Activated CD4-positive, alpha-beta T cell treated with anti-CD3 and anti-CD28 coated beads, Interleukin-2, Interleukin-4, amounts not matched to agents 100 ng/mL and 50 ng/mL, durations not matched to agents 16 hours and 8 hours (primary cell): ENCODE measurements at regions not wholly inside any gene's neighbourhood (a gene's known extent, or its start where the extent isn't known, plus 50 kb on each side); places are given as distances from the start of the nearest gene placed in this dataset.
A peak's percentile ranks its signal among the peaks of the same experiment; 100 is the strongest.
"Not testable (repeated sequence)": the region's sequence is repeated elsewhere in the genome, so short reads cannot be mapped to it uniquely, and the experiment has no call there.

ENCODE experiments used
- DNase-seq: peaks from one replicate; pipeline ENCODE4 v3.0.0-alpha.2; 2020; ENCODE audit warnings: low spot score

DNA sequence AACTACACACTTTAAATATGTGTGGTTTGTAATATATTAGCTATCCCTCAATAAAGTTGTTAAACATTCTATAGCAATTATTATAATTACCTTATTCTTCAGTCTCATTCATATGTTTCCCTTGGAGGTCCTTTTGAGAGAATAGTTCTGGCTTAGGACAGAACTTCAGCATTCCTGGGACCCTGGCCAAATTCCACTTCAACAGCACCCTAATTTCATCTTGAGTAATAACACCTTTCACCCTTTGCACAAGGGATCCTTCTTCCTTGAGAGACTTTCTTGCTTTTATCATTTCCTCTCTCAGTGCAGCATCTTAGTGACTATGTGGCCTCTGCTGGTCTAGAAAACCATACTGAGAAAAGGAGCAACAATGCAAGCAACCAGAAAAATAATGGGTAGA, 255.9 kb downstream of the C11orf87 start:
- no peak for DNase-seq

DNA sequence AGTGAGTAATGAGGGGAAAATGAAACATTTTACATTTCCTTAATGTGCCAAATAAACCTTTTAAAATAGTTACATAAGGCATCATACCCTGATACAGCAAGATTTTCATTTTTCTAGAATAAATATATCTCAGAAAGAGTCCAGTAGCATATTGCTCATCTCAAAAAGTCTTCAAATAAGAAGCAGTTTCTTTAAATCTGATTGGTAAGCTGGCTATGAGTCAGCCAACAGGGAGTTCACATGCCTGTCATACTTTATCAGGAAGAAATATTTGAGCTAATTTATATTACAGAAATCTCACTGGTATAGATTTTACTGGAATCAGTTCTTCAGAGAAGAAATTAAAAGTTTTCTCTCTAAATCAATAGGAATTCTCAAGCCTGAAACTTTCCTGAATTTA, 258.1 kb downstream of the C11orf87 start:
- DNase-seq: no peak

DNA sequence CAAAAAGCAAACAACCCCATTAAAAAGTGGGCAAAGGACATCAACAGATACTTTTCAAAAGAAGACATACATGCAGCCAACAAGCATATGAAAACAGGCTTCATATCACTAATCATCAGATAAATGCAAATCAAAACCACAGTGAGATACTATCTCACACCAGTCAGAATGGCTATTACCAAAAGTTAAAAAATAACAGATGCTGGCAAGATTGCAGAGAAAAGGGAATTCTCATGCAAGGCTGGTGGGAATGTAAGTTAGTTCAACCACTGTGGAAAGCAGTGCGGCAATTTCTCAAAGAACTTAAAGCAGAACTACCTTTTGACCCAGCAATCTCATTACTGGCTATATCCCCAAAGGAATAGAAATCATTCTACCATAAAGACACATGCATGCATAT, 260.8 kb downstream of the C11orf87 start:
- not testable (repeated sequence) for DNase-seq

DNA sequence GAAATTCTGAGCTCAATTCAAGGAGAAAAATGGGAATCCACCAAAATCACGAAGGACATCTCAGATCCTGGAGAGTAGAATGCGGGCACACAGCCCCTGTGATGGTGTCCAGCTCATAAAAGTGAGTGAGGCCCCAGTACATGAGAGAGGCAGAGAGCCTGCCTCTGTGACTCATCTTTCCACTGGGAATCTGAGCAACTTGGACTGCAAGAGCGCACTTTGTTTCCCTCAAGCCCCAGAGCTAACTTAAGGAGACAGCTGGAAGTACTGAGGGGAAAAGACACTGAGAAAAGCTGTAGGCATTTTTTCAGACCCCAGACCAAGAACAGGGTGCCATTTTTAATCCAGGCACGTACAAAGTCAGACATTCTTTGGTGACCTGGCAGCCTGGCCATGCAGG, 273.7 kb downstream of the C11orf87 start:
- no peak for DNase-seq

DNA sequence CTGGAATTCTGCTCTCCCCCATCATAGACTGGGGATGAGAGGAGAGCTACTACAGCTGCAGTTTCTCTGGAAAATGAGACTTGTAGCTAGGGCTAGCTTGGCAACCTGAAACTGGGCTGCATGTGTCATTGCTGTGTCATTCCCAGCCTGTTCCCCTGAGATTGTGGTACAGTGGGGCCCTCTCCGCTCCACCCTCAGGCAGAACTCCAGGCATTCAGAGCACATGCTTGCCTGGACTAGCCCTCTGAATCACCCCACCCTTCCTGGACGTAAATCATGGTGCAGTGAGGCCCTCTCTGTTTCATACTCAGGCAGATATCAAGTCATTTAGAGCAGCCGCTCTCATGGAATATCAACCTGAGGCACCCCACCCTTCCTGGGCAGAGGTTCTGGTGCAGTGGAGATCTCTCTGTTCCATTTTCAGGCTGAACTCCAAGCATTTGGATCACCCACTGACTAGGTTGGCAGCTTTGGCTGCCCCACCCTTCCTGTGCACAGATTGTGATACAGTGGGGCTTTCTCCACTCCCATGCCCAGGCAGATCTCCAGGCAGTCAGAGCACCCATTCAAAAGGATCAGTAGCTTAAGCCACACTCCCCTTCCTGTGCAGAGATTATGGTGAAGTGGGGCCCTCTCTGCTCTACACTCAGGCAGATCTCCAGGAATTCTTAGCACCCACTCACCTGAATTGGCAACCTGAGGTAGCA, 274.4 kb downstream of the C11orf87 start:
- no peak for DNase-seq

DNA sequence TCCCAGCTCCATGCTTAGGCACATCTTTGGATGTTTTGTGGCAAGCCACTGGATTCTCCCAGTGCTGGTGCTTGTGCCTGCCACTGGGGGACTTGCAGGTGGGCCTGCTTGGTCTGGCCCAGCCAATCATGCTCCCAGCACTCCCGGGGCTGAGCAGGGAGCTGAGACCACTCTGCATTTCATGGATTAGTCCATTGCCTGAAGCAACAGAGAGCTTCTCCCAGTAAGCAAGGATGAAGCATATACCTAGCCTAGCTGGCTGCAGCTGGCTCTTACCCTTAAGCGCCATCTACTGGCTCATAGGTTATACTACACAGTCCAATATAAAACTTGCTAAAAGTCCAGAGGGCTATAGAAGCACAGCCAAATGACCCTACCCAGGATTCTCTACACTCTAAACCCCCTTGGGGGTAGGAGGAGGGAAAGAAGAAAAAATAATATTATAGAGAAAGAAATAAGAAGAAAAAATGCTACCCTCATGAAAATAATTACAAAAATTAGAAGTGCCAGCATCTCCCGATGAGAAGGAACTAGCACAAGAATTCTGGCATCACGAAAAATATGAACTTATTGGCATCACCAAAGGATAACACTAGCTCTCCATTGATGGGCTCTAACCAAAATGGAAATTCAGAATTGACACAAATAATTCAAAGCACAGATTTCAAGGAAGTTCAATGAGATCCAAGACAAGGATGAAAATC, 275.3 kb downstream of the C11orf87 start:
- peak; percentile 39 for DNase-seq

DNA sequence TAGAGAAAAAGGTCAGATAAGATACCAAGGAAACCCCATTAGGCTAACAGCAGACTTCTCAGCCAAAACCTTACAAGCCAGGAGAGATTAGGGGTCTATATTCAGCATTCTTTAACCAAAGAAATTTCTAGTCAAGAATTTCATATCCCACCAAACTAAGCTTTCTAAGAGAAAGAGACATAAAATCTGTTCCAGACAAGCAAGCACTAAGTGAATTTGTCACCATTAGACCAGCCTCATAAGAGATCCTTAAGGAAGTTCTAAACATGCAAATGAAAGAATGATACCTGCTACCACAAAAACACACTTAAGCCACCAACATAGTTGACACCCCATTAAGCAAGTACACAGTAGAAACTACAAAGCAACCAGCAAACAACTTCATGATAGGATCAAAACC, 276.2 kb downstream of the C11orf87 start:
- DNase-seq: no peak

DNA sequence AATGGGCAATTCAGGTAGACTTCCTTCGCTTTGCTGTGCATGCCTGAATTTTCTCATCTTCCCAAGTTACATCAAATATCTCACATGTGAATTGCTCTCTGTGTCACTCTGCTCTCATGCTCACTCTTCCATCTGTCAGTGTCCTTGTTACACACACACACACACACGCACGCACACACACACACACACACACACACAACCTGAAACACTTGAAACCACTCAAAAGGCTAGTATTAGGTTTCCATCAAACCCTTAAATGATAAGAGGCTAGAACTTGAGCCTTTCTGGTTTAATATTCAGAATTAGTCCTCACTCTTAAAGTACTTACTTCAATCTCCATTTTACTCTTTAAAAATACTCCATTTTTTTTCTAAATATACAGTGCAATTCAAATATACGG, 282.4 kb downstream of the C11orf87 start:
- DNase-seq: no peak

DNA sequence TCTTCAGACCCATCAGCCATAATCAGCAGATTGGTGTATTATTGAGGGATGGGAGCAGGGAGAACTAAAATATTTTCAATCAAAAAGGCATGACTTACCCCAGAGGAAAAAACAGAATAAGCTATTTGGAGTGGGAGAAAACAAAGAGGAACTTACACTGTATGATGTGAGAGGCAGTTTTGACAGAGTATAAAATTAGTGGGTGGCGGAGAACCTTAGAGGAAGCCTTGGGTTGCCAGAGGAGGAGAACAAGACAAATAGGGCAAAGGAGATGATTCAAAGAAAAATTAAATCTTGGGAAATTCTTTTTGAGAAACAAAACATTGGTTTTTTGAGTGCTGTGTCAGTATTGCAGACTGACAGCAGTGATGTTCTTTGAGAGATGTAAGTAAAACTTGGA, 285.0 kb downstream of the C11orf87 start:
- DNase-seq: no peak

DNA sequence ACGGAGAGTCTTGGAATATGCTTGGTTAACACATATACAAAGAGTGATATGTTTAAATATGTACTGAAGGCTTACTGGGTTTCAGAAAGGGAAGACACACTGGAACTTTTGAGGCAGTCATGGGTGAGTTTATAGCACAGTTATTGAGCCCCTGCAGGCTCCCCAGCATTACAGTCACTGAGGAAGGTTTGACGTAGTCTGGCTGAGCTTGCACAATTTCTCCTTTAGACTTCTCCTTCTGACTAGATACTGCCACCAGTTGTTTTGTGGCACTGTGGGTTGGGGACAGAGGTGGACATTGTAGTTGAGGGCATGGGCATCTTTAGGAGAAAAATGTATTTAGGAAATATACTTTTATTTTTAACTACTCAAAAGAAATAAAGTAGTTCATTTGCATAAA, 285.4 kb downstream of the C11orf87 start:
- DNase-seq: no peak

DNA sequence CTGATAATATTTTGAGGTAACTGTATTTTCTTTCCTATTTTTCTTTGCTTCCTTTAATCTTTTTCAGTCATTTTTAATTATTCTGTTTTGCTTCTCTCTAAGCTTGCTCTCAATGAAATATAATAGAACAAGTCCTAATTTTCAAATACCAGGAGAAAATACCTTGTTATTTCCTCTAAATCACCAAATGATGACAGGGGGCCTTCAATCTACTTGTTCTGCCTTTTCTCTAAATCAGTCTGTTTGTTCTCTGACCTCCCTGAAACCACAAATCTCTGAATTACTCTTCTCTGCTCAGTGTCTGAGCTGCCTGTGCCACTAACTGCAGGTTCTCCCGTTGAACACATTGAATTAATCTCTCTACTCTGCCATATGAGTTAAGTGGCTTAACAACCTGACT, 286.2 kb downstream of the C11orf87 start:
- DNase-seq: no peak

DNA sequence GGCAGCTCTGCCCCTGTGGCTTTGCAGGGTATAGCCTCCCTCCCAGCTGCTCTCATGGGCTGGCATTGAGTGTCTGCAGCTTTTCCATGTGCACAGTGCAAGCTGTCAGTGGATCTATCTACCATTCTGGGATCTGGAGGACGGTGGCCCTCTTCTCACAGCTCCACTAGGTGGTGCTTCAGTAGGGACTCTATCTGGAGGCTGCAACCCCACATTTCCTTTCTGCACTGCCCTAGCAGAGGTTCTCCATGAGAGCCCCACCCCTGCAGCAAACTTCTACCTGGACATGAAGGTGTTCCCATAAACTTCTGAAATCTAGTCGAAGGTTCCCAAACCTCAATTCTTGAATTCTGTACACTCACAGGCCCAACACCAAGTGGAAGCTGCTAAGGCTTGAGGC, 292.5 kb downstream of the C11orf87 start:
- DNase-seq: not testable (repeated sequence)

DNA sequence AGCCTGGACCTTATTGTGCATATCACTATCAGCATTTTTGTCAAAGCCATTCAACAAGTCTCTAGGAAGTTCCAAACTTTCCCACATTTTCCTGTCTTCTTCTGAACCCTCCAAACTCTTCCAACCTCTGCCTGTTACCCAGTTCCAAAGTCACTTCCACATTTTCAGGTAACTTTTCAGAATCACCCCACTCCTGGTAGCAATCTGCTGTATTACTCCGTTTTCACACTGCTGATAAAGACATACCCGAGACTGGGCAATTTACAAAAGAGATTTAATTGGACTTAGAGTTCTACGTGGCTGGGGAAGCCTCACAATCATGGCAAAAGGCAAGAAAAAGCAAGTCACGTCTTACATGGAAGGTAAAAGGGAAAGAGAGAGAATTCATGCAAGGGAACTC, 293.4 kb downstream of the C11orf87 start:
- DNase-seq: not testable (repeated sequence)

DNA sequence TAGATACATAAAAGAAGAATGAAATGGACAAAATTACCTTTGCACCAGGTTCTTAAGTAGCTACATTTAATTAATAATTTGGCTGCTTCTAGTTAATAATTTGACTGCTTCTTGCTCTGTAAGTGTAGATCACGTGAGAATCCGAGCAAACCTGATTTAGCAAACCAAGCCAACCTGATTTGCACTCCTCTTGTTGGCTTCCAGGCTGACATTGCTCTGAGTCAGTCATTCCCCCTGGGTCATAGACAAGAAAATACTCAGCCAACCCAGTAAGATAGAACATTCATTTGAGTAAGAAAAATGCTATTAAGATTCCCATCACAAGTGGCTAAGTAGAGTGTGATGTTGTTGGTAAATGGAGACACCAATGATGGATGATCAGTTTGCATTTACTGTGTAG, 304.1 kb downstream of the C11orf87 start:
- no peak for DNase-seq

DNA sequence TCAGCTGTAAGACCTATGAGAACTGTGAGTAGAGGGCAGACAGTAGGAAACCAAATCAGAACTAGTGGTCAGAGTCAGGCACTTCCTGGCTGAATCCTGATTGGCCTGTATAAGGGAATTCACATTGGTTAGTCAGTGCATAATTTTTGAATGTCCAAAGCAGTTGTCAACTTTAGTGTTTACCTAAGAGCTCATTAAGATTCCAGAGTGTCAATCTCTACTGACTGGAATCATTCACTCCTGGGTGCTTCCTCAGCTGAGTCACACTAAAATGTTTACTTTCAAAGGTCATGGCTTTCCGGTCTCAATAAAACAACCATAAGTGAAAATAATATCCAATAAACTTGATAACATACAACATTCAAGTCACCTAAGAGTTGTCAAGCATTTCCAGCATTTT, 306.1 kb downstream of the C11orf87 start:
- no peak for DNase-seq

DNA sequence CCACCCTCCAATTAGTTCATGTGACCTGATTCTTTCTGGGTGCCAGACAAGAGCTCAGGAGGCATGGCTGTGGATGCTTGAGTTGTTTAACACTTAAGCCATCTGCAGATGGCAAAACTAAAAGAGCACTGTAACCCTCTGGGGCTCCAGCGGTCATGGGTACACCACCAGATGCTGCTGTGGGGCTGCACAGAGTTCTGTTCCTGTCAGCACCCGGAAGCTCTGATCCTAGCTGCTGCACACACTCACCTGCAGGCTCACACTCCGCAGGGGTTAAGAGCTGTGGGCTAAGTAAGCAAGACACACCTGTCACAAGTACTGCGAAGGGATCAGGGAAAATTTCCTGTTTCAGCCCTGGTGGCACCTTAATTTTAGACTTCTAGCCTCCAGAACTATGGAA, 307.8 kb downstream of the C11orf87 start:
- DNase-seq: no peak

DNA sequence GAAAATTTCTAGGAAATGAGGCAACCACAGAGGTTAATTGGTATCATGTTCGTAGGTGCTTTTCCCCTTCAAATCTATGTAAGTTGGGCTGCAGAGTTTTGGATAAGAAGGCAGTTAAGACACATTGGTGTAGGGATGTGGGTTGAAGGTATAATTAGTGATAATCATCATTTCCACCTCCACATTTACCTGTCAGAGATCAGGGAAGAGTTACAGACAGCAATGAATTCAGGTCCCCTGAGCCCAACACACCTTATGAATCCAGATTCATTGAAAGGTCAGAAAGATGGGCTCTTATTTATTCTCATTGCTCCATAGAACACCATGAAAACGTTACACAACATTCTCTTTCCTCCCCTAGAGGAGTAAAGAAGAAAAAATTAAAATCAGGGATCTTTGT, 308.7 kb downstream of the C11orf87 start:
- DNase-seq: no peak

DNA sequence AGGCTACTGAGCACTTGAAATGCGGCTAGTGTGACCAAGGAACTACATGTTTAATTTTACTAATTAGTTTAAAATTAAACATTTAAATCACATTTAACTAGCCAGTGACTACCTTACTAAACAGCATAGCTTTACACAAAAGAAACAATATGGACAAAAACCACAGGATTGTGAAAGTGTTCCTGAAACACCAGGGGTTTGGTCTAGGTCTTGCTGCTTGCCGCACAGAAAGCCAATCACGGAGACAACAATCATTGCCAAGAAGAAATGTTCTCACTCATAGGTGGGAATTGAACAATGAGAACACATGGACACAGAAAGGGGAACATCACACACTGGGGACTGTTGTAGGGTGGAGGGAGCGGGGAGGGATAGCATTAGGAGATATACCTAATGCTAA, 309.5 kb downstream of the C11orf87 start:
- no peak for DNase-seq

DNA sequence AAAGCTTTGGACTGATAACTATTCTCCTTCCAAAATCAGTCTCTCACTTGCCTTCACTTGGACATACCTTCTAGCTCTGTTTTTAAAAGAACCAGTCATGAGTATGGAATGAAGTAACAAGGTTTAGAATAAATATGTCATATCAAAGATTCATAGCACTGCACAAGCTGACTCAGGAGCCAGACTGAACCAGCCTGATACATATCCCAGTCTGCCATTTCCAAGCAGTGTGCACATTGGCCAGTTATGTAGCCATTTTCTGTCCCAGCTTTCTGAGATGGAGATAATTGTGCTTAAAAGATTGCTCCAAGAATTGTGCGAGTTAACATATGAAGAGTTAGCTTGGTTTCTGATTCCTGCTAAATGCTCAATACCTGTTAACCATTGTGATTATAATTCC, 311.3 kb downstream of the C11orf87 start:
- DNase-seq: no peak

DNA sequence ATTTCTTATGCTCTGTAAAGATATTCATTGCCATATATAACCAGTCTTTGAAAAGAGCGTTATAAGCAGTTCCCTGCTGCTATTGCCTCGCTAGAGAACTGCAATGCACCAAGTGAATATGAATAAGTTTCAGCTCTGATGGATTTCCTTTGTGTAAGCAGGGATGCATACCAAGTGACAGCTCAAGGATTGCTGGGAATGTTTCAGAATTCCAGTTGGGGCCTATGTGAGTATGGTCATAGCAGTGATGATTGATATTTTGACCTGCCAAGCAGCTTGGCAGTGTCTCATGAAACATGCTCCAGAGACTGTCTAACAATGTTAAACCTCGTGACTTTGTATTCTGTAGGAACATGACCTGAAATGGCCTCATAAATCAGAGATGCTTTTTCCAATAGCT, 312.6 kb downstream of the C11orf87 start:
- no peak for DNase-seq

DNA sequence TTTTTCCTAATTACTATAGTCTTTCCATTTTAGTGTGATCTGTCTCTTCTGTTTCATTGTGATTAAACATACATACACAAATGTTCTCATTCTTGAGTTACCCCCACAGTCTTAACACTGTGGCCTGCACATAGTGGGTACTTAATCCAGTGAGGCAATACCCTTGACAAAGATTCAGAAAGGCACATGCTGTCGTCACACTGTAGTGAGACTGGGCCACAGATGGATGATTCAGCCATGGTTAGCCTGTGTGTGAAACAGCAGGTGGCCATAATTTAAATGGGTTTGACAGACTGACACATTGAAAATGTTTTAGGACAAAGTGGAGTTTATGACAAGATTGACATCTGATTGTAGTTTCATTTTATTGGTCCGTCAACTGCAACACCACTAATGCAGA, 313.1 kb downstream of the C11orf87 start:
- DNase-seq: no peak

DNA sequence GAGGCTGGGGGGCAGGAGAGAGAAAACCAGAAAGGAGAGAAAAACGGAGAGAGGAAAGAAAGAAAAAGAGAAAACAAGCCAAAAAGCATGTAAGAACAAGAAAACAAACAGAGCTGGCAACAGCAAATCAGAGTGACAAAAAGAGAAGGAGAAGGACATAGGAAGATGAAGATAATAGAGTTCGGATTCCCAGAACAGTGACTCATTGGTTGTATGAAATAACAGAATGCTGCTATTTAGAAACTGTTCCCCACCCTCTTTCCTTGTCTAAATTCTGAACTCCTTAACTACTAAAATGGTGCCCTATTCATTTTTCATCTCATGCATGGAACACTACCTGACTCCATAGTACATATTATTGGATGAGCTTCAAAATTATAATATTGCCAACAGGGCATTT, 317.4 kb downstream of the C11orf87 start:
- DNase-seq: no peak

DNA sequence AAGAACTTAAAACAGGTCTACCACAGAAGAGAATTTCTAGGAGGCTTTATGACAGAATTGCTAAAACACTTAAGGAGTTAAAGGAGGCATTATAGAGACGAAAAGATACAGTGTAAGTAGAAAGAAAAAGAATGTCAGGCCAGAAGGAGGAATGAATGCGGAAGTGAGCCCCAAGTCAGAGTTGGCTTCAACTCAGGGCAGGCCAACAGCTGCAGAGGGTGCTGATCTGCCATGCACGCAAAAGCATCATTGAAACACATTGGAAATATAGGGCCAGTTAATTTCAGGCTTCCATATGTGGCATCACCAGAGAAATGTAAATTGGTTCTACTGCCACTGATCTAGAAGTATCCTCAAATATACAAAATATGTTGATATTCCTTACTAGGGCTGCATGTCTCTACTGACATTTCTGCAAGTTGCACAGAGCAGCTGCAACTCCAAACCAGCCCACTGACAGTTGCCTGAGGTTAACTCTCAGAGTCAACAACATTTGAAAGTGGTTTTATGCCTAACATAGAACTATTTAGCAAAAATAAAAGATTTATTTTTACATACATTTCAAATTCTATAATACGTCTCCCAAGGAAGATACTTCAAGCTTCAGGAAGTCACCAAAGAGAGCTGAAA, 324.1 kb downstream of the C11orf87 start:
- DNase-seq: no peak

DNA sequence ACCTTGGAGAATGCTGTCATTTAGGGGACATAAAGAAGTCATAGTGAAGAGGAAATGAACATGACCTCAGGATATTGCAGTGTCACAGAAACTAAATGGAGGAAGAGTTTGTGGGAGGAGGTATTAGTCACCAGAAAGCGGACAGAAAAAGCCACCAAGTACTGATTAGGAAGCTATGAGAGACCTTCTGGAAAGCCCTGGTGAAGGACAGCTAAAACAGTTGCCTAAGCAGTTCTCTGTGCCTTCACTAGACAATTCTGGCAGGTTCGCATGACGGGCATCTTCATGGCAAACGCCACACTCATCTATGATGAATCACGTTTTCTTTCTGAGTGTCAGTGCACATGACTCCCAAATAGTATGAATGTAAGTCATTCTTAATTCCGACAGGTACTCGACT, 325.8 kb downstream of the C11orf87 start:
- peak; percentile 1 for DNase-seq
